MCF 10A (cell line): ENCODE measurements at regions not wholly inside any gene's neighbourhood (a gene's known extent, or its start where the extent isn't known, plus 50 kb on each side); places are given as distances from the start of the nearest gene placed in this dataset.

ENCODE experiments used
- BruUV-seq: library from RNA; stranded (reverse); fragments of 400-500 nt; replicated peaks from 2 replicates; lab custom pipeline; 2021; lab: Mats Ljungman, UMichigan
- CTCF ChIA-PET: fragments of 300-600 bp; sonication (Branson Sonifier 250); formaldehyde crosslinking; extraction: SDS; loops from one replicate; lab custom pipeline; 2021; ENCODE audit warnings: antibody characterized with exemption, inconsistent platforms; lab: Yijun Ruan, JAX
- POLR2A ChIA-PET: fragments of 300-600, 350-650 bp; sonication (Branson Sonifier 250); formaldehyde crosslinking; extraction: SDS; loops from one replicate; lab custom pipeline; 2020; ENCODE audit warnings: antibody characterized with exemption, inconsistent platforms; lab: Yijun Ruan, JAX
- DNase-seq: peaks from one replicate; pipeline ENCODE4 v3.0.0-alpha.2; 2018; ENCODE audit not compliant: unreplicated experiment
- H3K27ac Mint-ChIP-seq: one replicate; pipeline ENCODE4 v1.8.0; 2022; ENCODE audit warnings: mild to moderate bottlenecking, low read depth, mixed read lengths; ENCODE audit not compliant: unreplicated experiment
- H3K27me3 Mint-ChIP-seq: one replicate; pipeline ENCODE4 v1.8.0; 2022; ENCODE audit warnings: mixed read lengths; ENCODE audit not compliant: insufficient read depth, unreplicated experiment
- H3K36me3 Mint-ChIP-seq: one replicate; pipeline ENCODE4 v1.8.0; 2022; ENCODE audit warnings: mild to moderate bottlenecking, moderate library complexity, mixed read lengths; ENCODE audit not compliant: insufficient read depth, unreplicated experiment
- H3K4me1 Mint-ChIP-seq: one replicate; pipeline ENCODE4 v1.8.0; 2022; ENCODE audit warnings: mixed read lengths; ENCODE audit not compliant: insufficient read depth, unreplicated experiment
- H3K4me3 Mint-ChIP-seq: one replicate; pipeline ENCODE4 v1.8.0; 2022; ENCODE audit warnings: mild to moderate bottlenecking, moderate library complexity, mixed read lengths; ENCODE audit not compliant: unreplicated experiment
- H3K9me3 Mint-ChIP-seq: one replicate; pipeline ENCODE4 v1.8.0; 2022; ENCODE audit warnings: mixed read lengths; ENCODE audit not compliant: unreplicated experiment
- CTCF ChIP-seq: fragments of 200-600 bp; IDR thresholded peaks from one replicate; pipeline ENCODE4 v1.8.0; 2022; ENCODE audit warnings: antibody characterized with exemption, mild to moderate bottlenecking; ENCODE audit not compliant: unreplicated experiment
- intact Hi-C: fragments of 100-400 bp; cut with micrococcal nuclease; formaldehyde crosslinking; loops from 2 replicates; pipeline ENCODE4 v1.14.1; 2022

- H3K27ac Mint-ChIP-seq = no peak overlapping the region
- peaks cover 2% of the 10 kb centered on the region for H3K9me3 Mint-ChIP-seq
- no peaks in the 10 kb centered on the region for H3K36me3 Mint-ChIP-seq
- BruUV-seq = no TSS peak
- POLR2A ChIA-PET = no interaction called here
- peaks cover 13% of the 10 kb centered on the region for H3K27me3 Mint-ChIP-seq
- no peak overlapping the region for H3K4me3 Mint-ChIP-seq
- CTCF ChIA-PET = interaction anchor here (0.5 to 0.9 kb wide), 4 partner anchors 164 to 797 kb away, joined by 3 to 4 read pairs (median 3); no protein-coding TSS in a partner anchor
- intact Hi-C loops = no loop called here
- DNase-seq = no peak
- H3K4me1 Mint-ChIP-seq = no peaks in the 10 kb centered on the region
- no peak for TF ChIP-seq CTCF
These were observed 139.9 kb downstream of the PSAT1 start for GRCh38 chr9:78436873-78437272.

GRCh38 chr9:78437296-78437695, 140.4 kb downstream of the PSAT1 start:
- Mint-ChIP-seq H3K4me1 (no peaks in the 10 kb centered on the region), H3K27ac (no peak overlapping the region), H3K4me3 (no peak overlapping the region), H3K36me3 (no peaks in the 10 kb centered on the region), H3K27me3 (peaks cover 13% of the 10 kb centered on the region), H3K9me3 (no peaks in the 10 kb centered on the region)
- POLR2A ChIA-PET = no interaction called here
- CTCF ChIA-PET = interaction anchor here (0.7 to 3.0 kb wide), 5 partner anchors 11 to 796 kb away, joined by 3 to 23 read pairs (median 4); no protein-coding TSS in a partner anchor
- no TSS peak for BruUV-seq
- DNase-seq = no peak
- intact Hi-C loops = no loop called here
- TF ChIP-seq CTCF = no peak

- intact Hi-C loops = loop anchor here (2.0 kb wide), 1 partner anchor 693 kb away; no protein-coding TSS in a partner anchor
- BruUV-seq = no TSS peak
- H3K36me3 Mint-ChIP-seq = no peaks in the 10 kb centered on the region
- no peak for TF ChIP-seq CTCF
- peaks cover 13% of the 10 kb centered on the region for H3K27me3 Mint-ChIP-seq
- H3K4me3 Mint-ChIP-seq = no peak overlapping the region
- no peak for DNase-seq
- H3K9me3 Mint-ChIP-seq = no peaks in the 10 kb centered on the region
- ChIA-PET POLR2A (no interaction called here), CTCF (interaction anchor here (0.7 to 3.0 kb wide), 9 partner anchors 11 to 1738 kb away, joined by 3 to 23 read pairs (median 3); no protein-coding TSS in a partner anchor)
- no peaks in the 10 kb centered on the region for H3K4me1 Mint-ChIP-seq
- H3K27ac Mint-ChIP-seq = no peak overlapping the region
These were observed 140.9 kb downstream of the PSAT1 start for GRCh38 chr9:78437806-78438205.

GRCh38 chr9:78438211-78438610, 141.3 kb downstream of the PSAT1 start:
- CTCF ChIA-PET = interaction anchor here (0.6 to 3.0 kb wide), 11 partner anchors 10 to 1738 kb away, joined by 3 to 23 read pairs (median 3); no protein-coding TSS in a partner anchor
- peaks cover 13% of the 10 kb centered on the region for H3K27me3 Mint-ChIP-seq
- no peaks in the 10 kb centered on the region for H3K9me3 Mint-ChIP-seq

More at GRCh38 chr9:78438211-78438610, 141.3 kb downstream of the PSAT1 start:
- Mint-ChIP-seq H3K4me3 (no peak overlapping the region), H3K36me3 (no peaks in the 10 kb centered on the region), H3K4me1 (no peaks in the 10 kb centered on the region), H3K27ac (no peak overlapping the region)
- TF ChIP-seq CTCF = no peak
- no peak for DNase-seq
- BruUV-seq = no TSS peak
- POLR2A ChIA-PET = no interaction called here
- intact Hi-C loops = loop anchor here (2.0 kb wide), 1 partner anchor 693 kb away; no protein-coding TSS in a partner anchor
